Erythroblast (primary cell): ENCODE measurements at regions not wholly inside any gene's neighbourhood (a gene's known extent, or its start where the extent isn't known, plus 50 kb on each side); places are given as distances from the start of the nearest gene placed in this dataset.

Experiments used
- DNase-seq, 2 experiments: peaks; one replicate each; lab custom pipeline; 2025; lab: John Stamatoyannopoulos, UW
- GATA1 ChIP-seq: IDR thresholded peaks from 2 replicates; pipeline ENCODE4 v1.6.1; 2011; ENCODE audit warnings: low read depth, mild to moderate bottlenecking, control low read depth, low read length, moderate library complexity
- POLR2A ChIP-seq: IDR thresholded peaks from 2 replicates; pipeline ENCODE4 v1.6.1; 2011; ENCODE audit warnings: mild to moderate bottlenecking, low read length

- TF ChIP-seq GATA1: no peak
- no peak for TF ChIP-seq POLR2A
These were observed 266.8 kb upstream of the CLEC14A start for GRCh38 chr14:38522724-38523123.

GRCh38 chr14:38521591-38521990, 265.7 kb upstream of the CLEC14A start:
- DNase-seq: no peak
- TF ChIP-seq POLR2A: no peak
- TF ChIP-seq GATA1: no peak

More at GRCh38 chr14:38522724-38523123, 266.8 kb upstream of the CLEC14A start:
- DNase-seq: no peak

DNA sequence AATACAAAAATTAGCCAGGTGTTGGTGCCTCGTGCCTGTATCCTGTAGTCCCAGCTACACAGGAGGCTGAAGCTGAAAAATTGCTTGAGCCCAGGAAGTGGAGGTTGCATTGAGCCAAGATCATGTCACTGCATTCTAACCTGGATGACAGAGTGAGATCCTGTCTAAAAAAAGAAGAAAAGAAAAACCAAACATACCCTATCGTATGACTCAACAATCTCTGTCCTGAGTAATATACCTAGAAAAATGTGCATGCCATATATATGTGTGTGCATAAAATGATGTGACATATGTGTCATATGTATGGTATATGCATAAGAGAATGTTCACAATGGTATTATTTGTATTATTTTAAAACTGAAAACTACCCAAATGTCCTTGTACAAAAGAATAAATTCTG, 261.5 kb upstream of the CLEC14A start:
- TF ChIP-seq POLR2A (no peak), GATA1 (no peak)
- DNase-seq: no peak

- TF ChIP-seq GATA1 (no peak), POLR2A (no peak)
- no peak for DNase-seq
These were observed 256.3 kb upstream of the CLEC14A start for GRCh38 chr14:38512236-38512635.

DNA sequence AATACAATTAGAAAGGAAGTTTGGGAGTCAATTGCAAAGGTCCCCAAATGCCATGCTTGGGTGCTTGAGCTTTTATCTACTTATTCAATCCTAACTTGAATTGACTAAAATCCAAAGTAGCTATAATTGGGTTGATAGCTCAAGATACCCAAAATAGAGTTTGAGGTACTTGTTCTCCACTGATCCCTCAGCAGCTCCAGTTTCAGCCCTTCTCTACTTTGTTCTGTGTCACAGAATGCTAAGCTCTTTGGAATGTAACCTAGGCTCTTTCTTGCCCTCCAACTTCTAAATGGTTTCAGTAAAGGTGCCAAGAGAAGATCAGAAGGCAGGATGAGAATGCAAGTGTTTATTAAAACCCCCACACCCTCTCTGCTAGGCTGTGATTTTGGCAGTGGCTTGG, 251.4 kb upstream of the CLEC14A start:
- DNase-seq: no peak
- TF ChIP-seq GATA1: no peak
- TF ChIP-seq POLR2A: no peak

GRCh38 chr14:38505973-38506249, 250.0 kb upstream of the CLEC14A start:
- DNase-seq: no peak
- TF ChIP-seq POLR2A: no peak
- no peak for TF ChIP-seq GATA1

- no peak for DNase-seq
- TF ChIP-seq GATA1 (no peak), POLR2A (no peak)
These were observed 249.5 kb upstream of the CLEC14A start for GRCh38 chr14:38505221-38505972.

DNA sequence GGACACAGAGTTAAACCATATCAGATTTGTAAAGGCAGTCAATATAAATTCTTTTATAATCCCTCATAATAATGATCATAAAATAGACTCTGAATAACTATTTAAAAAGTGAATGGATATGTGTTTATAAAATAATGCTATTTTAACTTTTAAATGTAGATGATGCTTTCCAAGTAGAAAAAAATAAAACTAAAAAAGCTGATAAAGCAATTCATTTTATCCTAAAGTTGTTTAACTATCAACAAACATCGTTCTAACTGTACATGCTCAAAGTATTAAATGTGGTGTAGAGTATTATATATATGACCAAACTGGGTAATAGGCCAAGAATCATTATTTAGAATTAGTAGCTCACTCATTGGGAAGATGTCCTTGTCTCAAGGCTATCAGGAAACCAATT, 248.3 kb upstream of the CLEC14A start:
- TF ChIP-seq GATA1 (no peak), POLR2A (no peak)
- no peak for DNase-seq

DNA sequence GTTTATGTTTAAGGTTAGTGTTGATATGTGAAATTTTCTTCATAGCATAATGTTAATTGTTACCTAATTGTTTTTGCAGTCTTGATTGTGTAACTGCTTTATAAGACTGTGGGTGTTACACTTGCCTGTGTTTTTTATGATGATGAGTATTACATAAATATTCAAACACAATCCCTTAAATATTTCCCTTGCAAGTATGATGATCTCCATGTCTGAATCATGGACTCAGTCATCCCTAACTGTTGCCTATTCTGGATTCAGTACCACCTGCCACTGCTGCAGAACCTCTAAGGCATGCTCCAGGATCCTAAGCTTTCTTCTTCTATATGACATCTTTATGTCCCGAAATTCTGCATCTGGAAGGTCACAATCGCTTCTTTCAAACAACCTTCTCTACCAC, 246.3 kb upstream of the CLEC14A start:
- no peak for DNase-seq
- no peak for TF ChIP-seq GATA1

DNA sequence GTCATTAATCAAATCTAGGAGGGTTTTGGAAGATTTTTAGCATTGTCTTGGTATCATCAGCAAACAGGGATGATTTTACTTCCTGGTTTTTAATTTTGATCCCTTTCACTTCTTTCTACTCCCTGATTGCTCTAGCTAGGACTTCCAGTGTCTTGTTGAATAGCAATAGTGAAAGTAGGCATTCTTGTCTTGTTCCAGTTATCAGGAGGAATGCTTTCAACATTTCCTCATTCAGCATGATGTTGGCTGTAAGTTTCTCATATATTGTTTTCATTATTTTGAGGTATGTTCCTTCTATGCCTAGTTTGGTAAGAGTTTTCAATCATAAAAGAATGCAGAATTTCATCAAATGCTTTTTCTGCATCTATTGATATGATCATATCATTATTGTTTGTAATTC, 244.2 kb upstream of the CLEC14A start:
- TF ChIP-seq POLR2A (no peak), GATA1 (no peak)
- DNase-seq: no peak

- DNase-seq: no peak
- TF ChIP-seq GATA1: no peak
- no peak for TF ChIP-seq POLR2A
These were observed 240.2 kb upstream of the CLEC14A start for GRCh38 chr14:38496092-38496491.

GRCh38 chr14:38490273-38490672, 234.4 kb upstream of the CLEC14A start:
- TF ChIP-seq GATA1: no peak
- TF ChIP-seq POLR2A: no peak
- no peak for DNase-seq

- TF ChIP-seq GATA1: no peak
- no peak for DNase-seq
These were observed 229.1 kb upstream of the CLEC14A start for GRCh38 chr14:38485026-38485425.

- TF ChIP-seq POLR2A (no peak), GATA1 (no peak)
- peak; percentile 1 to 42 for DNase-seq
These were observed 226.2 kb upstream of the CLEC14A start for GRCh38 chr14:38481952-38482678.

DNA sequence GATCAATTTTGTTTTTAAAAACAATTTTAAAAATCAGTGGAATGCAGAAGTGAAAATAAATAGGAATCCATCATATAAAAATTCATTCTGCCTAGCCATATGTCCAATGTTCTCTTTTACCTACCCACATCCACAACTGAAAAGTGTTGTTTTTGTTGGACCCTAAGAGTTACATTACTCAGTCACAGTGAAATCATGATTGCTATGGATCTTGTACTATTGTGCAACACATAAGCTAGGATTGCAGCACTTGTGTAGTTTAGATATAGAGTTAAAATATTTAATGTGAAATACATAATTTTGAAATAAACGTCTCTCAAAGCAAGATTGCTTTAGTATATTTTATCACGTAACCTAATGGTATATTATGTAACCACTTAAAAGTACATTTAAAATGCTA, 213.3 kb upstream of the CLEC14A start:
- no peak for TF ChIP-seq GATA1
- no peak for TF ChIP-seq POLR2A
- no peak for DNase-seq

- peak; percentile 6 to 10 for DNase-seq
These were observed 186.3 kb upstream of the CLEC14A start for GRCh38 chr14:38442208-38442607.

More at GRCh38 chr14:38442208-38442607, 186.3 kb upstream of the CLEC14A start:
- TF ChIP-seq POLR2A: no peak
- no peak for TF ChIP-seq GATA1
